MM.1S (cell line): ENCODE measurements at regions not wholly inside any gene's neighbourhood (a gene's known extent, or its start where the extent isn't known, plus 50 kb on each side); places are given as distances from the start of the nearest gene placed in this dataset.

Source experiments
- DNase-seq: peaks from one replicate; pipeline ENCODE4 v3.0.0-alpha.2; 2015
- H2AFZ ChIP-seq: fragments of 300-600 bp; sonication (generic); 2 replicates; pipeline ENCODE4 v1.6.0; 2016; ENCODE audit warnings: antibody characterized with exemption, low read length
- H3F3A ChIP-seq: fragments of 300-600 bp; sonication (generic); 2 replicates; pipeline ENCODE4 v1.6.1; 2016; ENCODE audit warnings: mild to moderate bottlenecking, antibody characterized with exemption, low read length, moderate library complexity, mixed read lengths; ENCODE audit not compliant: insufficient read depth
- H3K27ac ChIP-seq: fragments of 300-600 bp; sonication (generic); 2 replicates; pipeline ENCODE4 v1.5.1; 2016; ENCODE audit warnings: mild to moderate bottlenecking, low read length
- H3K27me3 ChIP-seq: fragments of 300-600 bp; sonication (generic); replicated peaks from 2 replicates; pipeline ENCODE4 v1.6.0; 2016; ENCODE audit warnings: low read length; ENCODE audit not compliant: insufficient read depth
- H3K36me3 ChIP-seq: fragments of 300-600 bp; sonication (generic); replicated peaks from 2 replicates; pipeline ENCODE4 v1.6.1; 2016; ENCODE audit warnings: mild to moderate bottlenecking, low read length, mixed read lengths; ENCODE audit not compliant: insufficient read depth
- H3K4me1 ChIP-seq: fragments of 300-600 bp; sonication (generic); 2 replicates; pipeline ENCODE4 v1.6.1; 2016; ENCODE audit warnings: low read length, mixed read lengths
- H3K4me2 ChIP-seq: fragments of 300-600 bp; sonication (generic); 2 replicates; pipeline ENCODE4 v1.6.0; 2016; ENCODE audit warnings: low read depth, low read length
- H3K4me3 ChIP-seq: fragments of 300-600 bp; sonication (generic); 2 replicates; pipeline ENCODE4 v1.5.1; 2016; ENCODE audit warnings: low read length, mixed read lengths
- H3K79me2 ChIP-seq: fragments of 300-600 bp; sonication (generic); 2 replicates; pipeline ENCODE4 v1.6.1; 2016; ENCODE audit warnings: mixed run types, low read length, mixed read lengths
- H3K9ac ChIP-seq: fragments of 300-600 bp; sonication (generic); 2 replicates; pipeline ENCODE4 v1.6.1; 2016; ENCODE audit warnings: low read length, mixed read lengths
- H3K9me2 ChIP-seq: fragments of 300-600 bp; sonication (generic); replicated peaks from 2 replicates; pipeline ENCODE4 v1.6.1; 2016; ENCODE audit warnings: mild to moderate bottlenecking, low read length, mixed read lengths; ENCODE audit not compliant: insufficient read depth
- H3K9me3 ChIP-seq: fragments of 300-600 bp; sonication (generic); replicated peaks from 2 replicates; pipeline ENCODE4 v1.6.1; 2016; ENCODE audit warnings: mild to moderate bottlenecking, low read length, mixed read lengths; ENCODE audit not compliant: insufficient read depth
- H4K20me1 ChIP-seq: fragments of 300-600 bp; sonication (generic); 2 replicates; pipeline ENCODE4 v1.6.1; 2016; ENCODE audit warnings: mild to moderate bottlenecking, low read length, moderate library complexity, mixed read lengths; ENCODE audit not compliant: insufficient read depth
- EZH2 ChIP-seq: fragments of 300-600 bp; sonication (generic); optimal IDR thresholded peaks from 2 replicates; pipeline ENCODE3; 2017; ENCODE audit warnings: low read depth, mild to moderate bottlenecking, antibody characterized with exemption, low read length, mixed read lengths
- EZH2phosphoT487 ChIP-seq: fragments of 300-600 bp; sonication (generic); IDR thresholded peaks from 2 replicates; pipeline ENCODE4 v1.6.1; 2018; ENCODE audit warnings: antibody characterized with exemption, low read length
- TF ChIP-seq, protein P1 (sequence below): fragments of 300-600 bp; sonication (generic); IDR thresholded peaks from 2 replicates; pipeline ENCODE4 v1.5.1; 2016; ENCODE audit warnings: antibody characterized with exemption, low read length, mixed read lengths

DNA sequence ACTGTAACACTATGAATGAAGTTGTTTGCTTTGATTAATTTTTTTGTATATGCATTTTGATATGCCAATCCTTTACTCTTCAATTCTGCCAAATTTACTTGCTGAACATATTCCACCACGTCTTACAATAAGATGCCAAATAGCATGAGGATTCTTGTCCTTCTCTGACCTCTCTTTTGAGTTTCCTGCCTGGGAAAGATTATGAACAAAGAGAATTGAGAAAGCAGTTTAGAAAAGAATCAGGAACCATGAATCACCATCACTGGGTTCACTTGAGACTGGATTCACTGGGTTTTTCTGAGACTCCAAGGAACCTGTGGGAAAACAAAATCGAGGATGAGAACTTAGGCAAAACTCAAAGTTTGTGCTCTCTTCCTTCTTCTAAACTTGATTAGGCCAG lies 256.5 kb downstream of the CETN3 start:
- Histone ChIP-seq H3K4me3 (no peak overlapping the region), H2AFZ (no peak overlapping the region), H3F3A (no peaks in the 10 kb centered on the region), H3K27ac (no peak overlapping the region), H3K4me1 (no peaks in the 10 kb centered on the region), H3K9me2 (no peaks in the 10 kb centered on the region), H3K27me3 (no peaks in the 10 kb centered on the region), H3K9me3 (no peaks in the 10 kb centered on the region), H3K9ac (no peak overlapping the region), H4K20me1 (no peaks in the 10 kb centered on the region), H3K79me2 (no peaks in the 10 kb centered on the region), H3K4me2 (no peak overlapping the region), H3K36me3 (no peaks in the 10 kb centered on the region)
- TF ChIP-seq EZH2 (no peak), EZH2phosphoT487 (no peak)
- TF ChIP-seq, protein P1, sequence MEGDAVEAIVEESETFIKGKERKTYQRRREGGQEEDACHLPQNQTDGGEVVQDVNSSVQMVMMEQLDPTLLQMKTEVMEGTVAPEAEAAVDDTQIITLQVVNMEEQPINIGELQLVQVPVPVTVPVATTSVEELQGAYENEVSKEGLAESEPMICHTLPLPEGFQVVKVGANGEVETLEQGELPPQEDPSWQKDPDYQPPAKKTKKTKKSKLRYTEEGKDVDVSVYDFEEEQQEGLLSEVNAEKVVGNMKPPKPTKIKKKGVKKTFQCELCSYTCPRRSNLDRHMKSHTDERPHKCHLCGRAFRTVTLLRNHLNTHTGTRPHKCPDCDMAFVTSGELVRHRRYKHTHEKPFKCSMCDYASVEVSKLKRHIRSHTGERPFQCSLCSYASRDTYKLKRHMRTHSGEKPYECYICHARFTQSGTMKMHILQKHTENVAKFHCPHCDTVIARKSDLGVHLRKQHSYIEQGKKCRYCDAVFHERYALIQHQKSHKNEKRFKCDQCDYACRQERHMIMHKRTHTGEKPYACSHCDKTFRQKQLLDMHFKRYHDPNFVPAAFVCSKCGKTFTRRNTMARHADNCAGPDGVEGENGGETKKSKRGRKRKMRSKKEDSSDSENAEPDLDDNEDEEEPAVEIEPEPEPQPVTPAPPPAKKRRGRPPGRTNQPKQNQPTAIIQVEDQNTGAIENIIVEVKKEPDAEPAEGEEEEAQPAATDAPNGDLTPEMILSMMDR, result no peak
- DNase-seq, result no peak

DNA sequence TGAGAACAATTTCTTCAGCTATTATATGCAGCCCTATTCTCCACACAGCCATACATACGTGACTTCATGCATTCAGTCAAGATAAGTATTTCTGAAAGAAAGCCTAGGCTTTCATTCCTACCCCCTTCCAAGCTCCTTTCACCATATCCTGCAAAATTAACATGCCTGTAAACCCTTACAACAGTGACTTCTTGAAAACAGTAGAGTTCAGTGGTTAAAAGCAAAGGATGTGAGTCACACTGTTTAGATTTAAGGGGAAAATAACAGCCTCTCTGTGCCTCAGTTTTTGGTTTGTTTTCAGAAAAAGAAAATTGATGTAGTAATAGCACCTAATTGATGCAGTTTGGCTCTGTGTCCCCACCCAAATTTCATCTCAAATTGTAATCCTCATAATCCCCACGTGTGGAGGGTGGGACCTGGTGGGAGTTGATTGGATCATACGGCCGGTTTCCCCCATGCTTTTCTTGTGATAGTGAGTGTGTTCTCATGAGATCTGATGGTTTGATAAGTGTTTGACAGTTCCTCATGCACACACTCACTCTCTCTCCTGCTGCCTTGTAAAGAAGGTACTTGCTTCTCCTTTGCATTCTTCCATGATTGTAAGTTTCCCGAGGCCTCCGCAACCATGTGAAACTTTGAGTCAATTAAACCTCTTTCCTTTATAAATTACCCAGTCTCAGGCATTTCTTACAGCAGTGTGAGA lies 264.8 kb downstream of the CETN3 start:
- Histone ChIP-seq H3K27ac (no peak overlapping the region), H4K20me1 (no peaks in the 10 kb centered on the region), H3K36me3 (no peaks in the 10 kb centered on the region), H3K4me3 (no peak overlapping the region), H3K79me2 (no peaks in the 10 kb centered on the region), H3K4me2 (no peak overlapping the region), H3K9me3 (no peaks in the 10 kb centered on the region), H3K9me2 (no peaks in the 10 kb centered on the region), H3K4me1 (no peaks in the 10 kb centered on the region), H3F3A (no peaks in the 10 kb centered on the region), H2AFZ (no peak overlapping the region), H3K9ac (no peak overlapping the region), H3K27me3 (no peaks in the 10 kb centered on the region)
- TF ChIP-seq, protein P1, result no peak
- no peak for TF ChIP-seq EZH2
- TF ChIP-seq EZH2phosphoT487, result no peak
- DNase-seq, result no peak

DNA sequence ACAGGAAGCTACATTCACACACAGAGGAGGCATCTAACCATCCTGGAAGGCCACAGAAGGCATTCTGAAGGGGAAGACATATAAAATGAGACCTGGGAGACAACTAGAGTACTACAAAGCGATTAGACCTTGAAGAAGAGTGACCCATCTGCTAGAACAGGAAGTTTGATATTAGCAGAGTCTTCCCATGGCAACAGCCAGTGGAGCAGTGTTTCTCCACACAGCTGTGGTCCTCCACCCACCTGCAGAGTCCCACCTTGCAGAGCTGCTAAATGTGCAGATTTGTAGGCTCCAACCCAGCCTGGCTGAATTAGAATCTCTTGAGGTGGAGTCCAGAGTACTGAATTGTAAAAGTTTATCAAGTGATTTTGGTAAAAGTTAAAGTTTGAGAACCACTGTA lies 267.0 kb downstream of the CETN3 start:
- no peak for DNase-seq
- H3F3A ChIP-seq, result no peaks in the 10 kb centered on the region
- H3K36me3 ChIP-seq, result no peaks in the 10 kb centered on the region

More for the DNA sequence above, 267.0 kb downstream of the CETN3 start:
- H3K4me2 ChIP-seq, result no peak overlapping the region
- no peaks in the 10 kb centered on the region for H3K9me3 ChIP-seq
- H3K27me3 ChIP-seq, result no peaks in the 10 kb centered on the region
- H4K20me1 ChIP-seq, result no peaks in the 10 kb centered on the region
- TF ChIP-seq EZH2 (no peak), EZH2phosphoT487 (no peak)
- TF ChIP-seq, protein P1, result no peak
- no peak overlapping the region for H3K9ac ChIP-seq
- no peaks in the 10 kb centered on the region for H3K79me2 ChIP-seq
- no peak overlapping the region for H3K4me3 ChIP-seq
- no peaks in the 10 kb centered on the region for H3K9me2 ChIP-seq
- no peak overlapping the region for H3K27ac ChIP-seq
- H2AFZ ChIP-seq, result no peak overlapping the region
- H3K4me1 ChIP-seq, result no peaks in the 10 kb centered on the region
